Esophagus muscularis mucosa (tissue), 4 donors: ENCODE measurements at regions not wholly inside any gene's neighbourhood (a gene's known extent, or its start where the extent isn't known, plus 50 kb on each side); places are given as distances from the start of the nearest gene placed in this dataset.

Experiments
- DNase-seq: peaks from one replicate; pipeline ENCODE4 v3.0.0-alpha.2; 2017; ENCODE audit errors: extremely low spot score
- H3K27ac ChIP-seq, 4 donors: fragments of 200-600 bp; sonication (generic); replicated peaks in 1 of 4; 1 replicate in 3 of 4; 2 replicates in 1 of 4; pipeline ENCODE4 v1.5.1; 2016 to 2019; ENCODE audit warnings: mild to moderate bottlenecking in 1 of 4
- H3K27me3 ChIP-seq, 4 donors: fragments of 200-600 bp; sonication (generic); one replicate each; pipeline versions ENCODE4 v1.5.1 to v1.6.0; 2016 to 2019
- H3K36me3 ChIP-seq, 4 donors: fragments of 200-600 bp; sonication (generic); one replicate each; pipeline ENCODE4 v1.5.1; 2016 to 2019
- H3K4me1 ChIP-seq, 4 donors: fragments of 200-600 bp; sonication (generic); one replicate each; pipeline ENCODE4 v1.5.1; 2016 to 2019
- H3K4me3 ChIP-seq, 4 donors: fragments of 200-600 bp; sonication (generic); 1 replicate in 2 of 4; 2 replicates in 2 of 4; pipeline ENCODE4 v1.5.1; 2016 to 2019; ENCODE audit warnings: mild to moderate bottlenecking in 4 of 4, moderate library complexity in 1 of 4
- H3K9me3 ChIP-seq, 4 donors: fragments of 200-600 bp; sonication (generic); 1 replicate in 3 of 4; 2 replicates in 1 of 4; pipeline ENCODE4 v1.5.1; 2016 to 2019
- CTCF ChIP-seq, 3 experiments: fragments of 200-600 bp in 2 of 3; fragments of 450-650 bp in 1 of 3; sonication (generic) in 2 of 3; IDR thresholded peaks; one replicate each; pipeline ENCODE4 v1.5.1; 2017 to 2019; ENCODE audit warnings: antibody characterized with exemption in 3 of 3, mild to moderate bottlenecking in 2 of 3, moderate library complexity in 1 of 3
- EP300 ChIP-seq: sonication (generic); formaldehyde crosslinking; IDR thresholded peaks from one replicate; pipeline ENCODE4 v1.6.1; 2017; ENCODE audit warnings: antibody characterized with exemption
- POLR2A ChIP-seq: fragments of 450-650 bp; IDR thresholded peaks from one replicate; pipeline ENCODE4 v1.6.1; 2017; ENCODE audit warnings: antibody characterized with exemption, moderate library complexity, mild to moderate bottlenecking, low read depth
- POLR2AphosphoS5 ChIP-seq, 2 donors: sonication (generic); formaldehyde crosslinking; IDR thresholded peaks; one replicate each; pipeline ENCODE4 v1.6.1; 2017; ENCODE audit warnings: antibody characterized with exemption in 2 of 2
- WGBS: methylation state at CpG from one replicate; pipeline ENCODE4 v1.1.5; 2018; 5-methylcytosine and 5-hydroxymethylcytosine counted together
- intact Hi-C: fragments of 100-400 bp; cut with DNase I; formaldehyde crosslinking; loops from one replicate; pipeline ENCODE4 v1.15.1; 2023

GRCh38 chr6:105890521-105891244 lies 195.5 kb upstream of the PRDM1 start:
- no peak for TF ChIP-seq EP300
- no peak for TF ChIP-seq POLR2AphosphoS5 (IDR thresholded peaks at IDR 0.05)
- no peak for TF ChIP-seq POLR2A
- no peak for TF ChIP-seq CTCF (IDR thresholded peaks at IDR 0.05)
- WGBS, result 75% methylated on average over 4 of the region's 4 CpGs
- Histone ChIP-seq H3K27me3 (no peaks in the 10 kb centered on the region), H3K4me3 (no peak overlapping the region), H3K27ac (no peak overlapping the region), H3K36me3 (no peaks in the 10 kb centered on the region), H3K4me1 (no peaks in the 10 kb centered on the region), H3K9me3 (peaks cover 0 to 7% (median 0%) of the 10 kb centered on the region in 4 donors)
- intact Hi-C loops, result no loop called here
- peak; percentile 4 for DNase-seq

- 100% methylated on average over 2 of the region's 2 CpGs for WGBS
- no peak overlapping the region for H3K4me3 ChIP-seq
- peaks cover 0 to 7% (median 0%) of the 10 kb centered on the region in 4 donors for H3K9me3 ChIP-seq
- intact Hi-C loops, result no loop called here
- H3K36me3 ChIP-seq, result no peaks in the 10 kb centered on the region
- DNase-seq, result peak; percentile 0
- H3K27me3 ChIP-seq, result no peaks in the 10 kb centered on the region
- no peak for TF ChIP-seq CTCF (IDR thresholded peaks at IDR 0.05)
- no peak for TF ChIP-seq POLR2AphosphoS5 (IDR thresholded peaks at IDR 0.05)
- TF ChIP-seq EP300, result no peak
- TF ChIP-seq POLR2A, result no peak
- no peak overlapping the region for H3K27ac ChIP-seq
- no peaks in the 10 kb centered on the region for H3K4me1 ChIP-seq
Measured at GRCh38 chr6:105889902-105890301, 196.2 kb upstream of the PRDM1 start.

- peak; percentile 68 for DNase-seq
- intact Hi-C loops, result no loop called here
- H3K36me3 ChIP-seq, result no peaks in the 10 kb centered on the region
- H3K4me1 ChIP-seq, result peaks cover 0 to 5% (median 0%) of the 10 kb centered on the region in 4 donors
- no peak overlapping the region for H3K4me3 ChIP-seq
- peaks cover 0 to 7% (median 0%) of the 10 kb centered on the region in 4 donors for H3K9me3 ChIP-seq
- 84% methylated on average over 7 of the region's 7 CpGs for WGBS
- TF ChIP-seq CTCF (IDR thresholded peaks at IDR 0.05) (no peak), POLR2AphosphoS5 (IDR thresholded peaks at IDR 0.05) (no peak), POLR2A (no peak), EP300 (no peak)
- no peaks in the 10 kb centered on the region for H3K27me3 ChIP-seq
- H3K27ac ChIP-seq, result no peak overlapping the region
Measured at GRCh38 chr6:105886814-105887544, 199.2 kb upstream of the PRDM1 start.

GRCh38 chr6:105886066-105886813 lies 199.9 kb upstream of the PRDM1 start:
- intact Hi-C loops, result no loop called here
- H3K9me3 ChIP-seq, result peaks cover 0 to 7% (median 0%) of the 10 kb centered on the region in 4 donors
- H3K4me1 ChIP-seq, result peaks cover 0 to 5% (median 0%) of the 10 kb centered on the region in 4 donors
- WGBS, result 73% methylated on average over 7 of the region's 7 CpGs
- no peak for TF ChIP-seq CTCF (IDR thresholded peaks at IDR 0.05)
- no peak for TF ChIP-seq EP300
- no peak for TF ChIP-seq POLR2A
- no peak for TF ChIP-seq POLR2AphosphoS5 (IDR thresholded peaks at IDR 0.05)
- no peak overlapping the region for H3K4me3 ChIP-seq
- no peaks in the 10 kb centered on the region for H3K36me3 ChIP-seq
- no peak overlapping the region for H3K27ac ChIP-seq
- no peak for DNase-seq
- no peaks in the 10 kb centered on the region for H3K27me3 ChIP-seq
